AG08396 (cell line): ENCODE measurements at regions not wholly inside any gene's neighbourhood (a gene's known extent, or its start where the extent isn't known, plus 50 kb on each side); places are given as distances from the start of the nearest gene placed in this dataset.
"Not testable (repeated sequence)": the region's sequence is repeated elsewhere in the genome, so short reads cannot be mapped to it uniquely, and the experiment has no call there.

Experiments used
- DNase-seq: peaks from one replicate; pipeline ENCODE4 v3.0.0; 2012; ENCODE audit warnings: low spot score, mixed read lengths

- DNase-seq, result no peak
These were observed 912.7 kb upstream of the LRFN5 start for GRCh38 chr14:40694023-40694422.

GRCh38 chr14:40691066-40691465 lies 915.6 kb upstream of the LRFN5 start:
- DNase-seq, result no peak

GRCh38 chr14:40685764-40686163 lies 920.9 kb upstream of the LRFN5 start:
- no peak for DNase-seq

- no peak for DNase-seq
These were observed 922.3 kb upstream of the LRFN5 start for GRCh38 chr14:40684328-40684727.

GRCh38 chr14:40682131-40682913 lies 924.4 kb upstream of the LRFN5 start:
- no peak for DNase-seq

GRCh38 chr14:40679256-40679655 lies 927.4 kb upstream of the LRFN5 start:
- no peak for DNase-seq

- DNase-seq, result not testable (repeated sequence)
These were observed 929.5 kb upstream of the LRFN5 start for GRCh38 chr14:40677206-40677605.

- DNase-seq, result no peak
These were observed 932.2 kb upstream of the LRFN5 start for GRCh38 chr14:40674502-40674901.

- no peak for DNase-seq
These were observed 950.4 kb upstream of the LRFN5 start for GRCh38 chr14:40656311-40656710.

- no peak for DNase-seq
These were observed 954.5 kb upstream of the LRFN5 start for GRCh38 chr14:40652089-40652691.

GRCh38 chr14:40630471-40630870 lies 976.2 kb upstream of the LRFN5 start:
- DNase-seq, result no peak

- DNase-seq, result not testable (repeated sequence)
These were observed 977.0 kb upstream of the LRFN5 start for GRCh38 chr14:40629551-40630137.

GRCh38 chr14:40629144-40629543 lies 977.5 kb upstream of the LRFN5 start:
- no peak for DNase-seq

GRCh38 chr14:40623643-40624042 lies 983.0 kb upstream of the LRFN5 start:
- DNase-seq, result no peak

- DNase-seq, result no peak
These were observed 988.3 kb upstream of the LRFN5 start for GRCh38 chr14:40618225-40618898.

GRCh38 chr14:40616579-40616978 lies 990.1 kb upstream of the LRFN5 start:
- DNase-seq, result no peak

GRCh38 chr14:40601063-40601462 lies 1005.6 kb upstream of the LRFN5 start:
- DNase-seq, result no peak

- no peak for DNase-seq
These were observed 1007.0 kb upstream of the LRFN5 start for GRCh38 chr14:40599725-40600124.

- no peak for DNase-seq
These were observed 1025.4 kb upstream of the LRFN5 start for GRCh38 chr14:40581264-40581663.

GRCh38 chr14:40576880-40577478 lies 1029.7 kb upstream of the LRFN5 start:
- no peak for DNase-seq

- no peak for DNase-seq
These were observed 1031.9 kb upstream of the LRFN5 start for GRCh38 chr14:40574780-40575179.

- DNase-seq, result no peak
These were observed 1081.4 kb upstream of the LRFN5 start for GRCh38 chr14:40525314-40525713.
